Lower leg skin (tissue), 3 donors: ENCODE measurements at regions not wholly inside any gene's neighbourhood (a gene's known extent, or its start where the extent isn't known, plus 50 kb on each side); places are given as distances from the start of the nearest gene placed in this dataset.

Experiments used
- POLR2A ChIP-seq, 2 donors: fragments of 450-650 bp; IDR thresholded peaks; one replicate each; pipeline ENCODE4 v1.6.1; 2016 to 2017; ENCODE audit warnings: antibody characterized with exemption in 2 of 2, mild to moderate bottlenecking in 1 of 2, moderate library complexity in 1 of 2
- TF ChIP-seq, protein P1 (sequence below), 3 donors: fragments of 450-650 bp; IDR thresholded peaks; one replicate each; pipeline ENCODE4 v1.5.1; 2016; ENCODE audit warnings: antibody characterized with exemption in 3 of 3, mild to moderate bottlenecking in 3 of 3, moderate library complexity in 2 of 3

DNA sequence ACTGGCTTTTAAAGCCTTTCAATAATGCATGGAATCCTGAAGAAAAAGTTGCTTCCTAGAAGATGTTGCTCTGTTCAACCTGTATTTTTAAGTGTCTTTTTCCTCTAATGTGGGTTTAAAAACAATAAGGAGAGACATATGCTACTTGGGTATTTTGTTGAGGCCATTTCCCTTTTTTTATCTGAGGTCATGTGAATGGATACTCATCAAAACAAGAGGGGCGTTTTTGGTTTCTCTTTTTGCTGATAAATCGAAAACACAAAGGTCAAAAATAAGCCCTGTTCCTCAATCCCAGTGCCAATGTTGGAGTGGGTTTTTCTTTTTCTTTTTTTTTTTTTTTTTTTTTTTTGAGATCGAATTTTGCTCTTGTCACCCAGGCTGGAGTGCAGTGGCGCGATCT is 468.0 kb upstream of the RBFOX1 start:
- TF ChIP-seq, protein P1, sequence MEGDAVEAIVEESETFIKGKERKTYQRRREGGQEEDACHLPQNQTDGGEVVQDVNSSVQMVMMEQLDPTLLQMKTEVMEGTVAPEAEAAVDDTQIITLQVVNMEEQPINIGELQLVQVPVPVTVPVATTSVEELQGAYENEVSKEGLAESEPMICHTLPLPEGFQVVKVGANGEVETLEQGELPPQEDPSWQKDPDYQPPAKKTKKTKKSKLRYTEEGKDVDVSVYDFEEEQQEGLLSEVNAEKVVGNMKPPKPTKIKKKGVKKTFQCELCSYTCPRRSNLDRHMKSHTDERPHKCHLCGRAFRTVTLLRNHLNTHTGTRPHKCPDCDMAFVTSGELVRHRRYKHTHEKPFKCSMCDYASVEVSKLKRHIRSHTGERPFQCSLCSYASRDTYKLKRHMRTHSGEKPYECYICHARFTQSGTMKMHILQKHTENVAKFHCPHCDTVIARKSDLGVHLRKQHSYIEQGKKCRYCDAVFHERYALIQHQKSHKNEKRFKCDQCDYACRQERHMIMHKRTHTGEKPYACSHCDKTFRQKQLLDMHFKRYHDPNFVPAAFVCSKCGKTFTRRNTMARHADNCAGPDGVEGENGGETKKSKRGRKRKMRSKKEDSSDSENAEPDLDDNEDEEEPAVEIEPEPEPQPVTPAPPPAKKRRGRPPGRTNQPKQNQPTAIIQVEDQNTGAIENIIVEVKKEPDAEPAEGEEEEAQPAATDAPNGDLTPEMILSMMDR (IDR thresholded peaks at IDR 0.05) = no peak
- no peak for TF ChIP-seq POLR2A (IDR thresholded peaks at IDR 0.05)
